OCI-M2 (cell line): ENCODE measurements at regions not wholly inside any gene's neighbourhood (a gene's known extent, or its start where the extent isn't known, plus 50 kb on each side); places are given as distances from the start of the nearest gene placed in this dataset.

ENCODE experiments used
- DNase-seq: peaks from one replicate; lab custom pipeline; 2025; ENCODE audit not compliant: unreplicated experiment; lab: John Stamatoyannopoulos, UW

DNA sequence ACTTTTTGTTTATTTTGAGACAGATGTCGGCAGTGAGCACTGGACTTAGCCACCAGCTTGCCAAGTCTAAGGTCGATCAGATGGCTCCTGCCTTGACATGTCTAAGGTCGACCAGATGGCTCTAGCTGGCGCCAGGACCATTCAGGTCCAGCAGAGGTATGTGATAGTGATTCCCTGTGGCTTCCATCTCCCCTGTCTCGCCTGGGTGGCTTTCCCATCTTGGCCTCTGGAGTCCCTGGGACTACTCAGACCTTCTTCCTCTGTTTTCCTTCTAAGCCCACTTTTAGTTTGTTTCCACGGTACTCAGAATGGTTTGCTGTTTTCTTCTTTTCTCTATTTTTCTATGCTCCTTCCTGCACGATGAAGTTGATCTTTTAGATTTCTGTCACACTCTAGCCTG, 1435.7 kb downstream of the UQCRFS1 start:
- no peak for DNase-seq

DNA sequence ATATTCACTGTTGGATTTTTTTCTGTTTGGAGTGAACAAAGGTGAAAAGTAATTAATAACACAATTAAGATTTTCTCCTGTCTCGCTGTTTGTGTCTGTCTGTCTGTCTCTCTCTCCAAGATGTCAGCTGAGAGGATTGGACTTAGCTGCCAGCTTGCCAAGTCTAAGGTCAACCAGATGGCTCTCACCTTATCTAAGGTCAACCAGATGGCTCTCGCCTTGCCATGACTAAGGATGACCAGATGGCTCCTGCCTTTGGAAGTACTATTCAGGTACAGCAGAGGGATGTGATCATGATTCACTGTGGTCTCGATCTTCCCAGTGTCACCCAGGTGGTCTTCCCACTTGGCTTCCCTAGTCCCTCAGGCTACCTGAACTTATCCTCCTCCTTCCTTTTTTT, 1436.4 kb downstream of the UQCRFS1 start:
- DNase-seq = no peak

DNA sequence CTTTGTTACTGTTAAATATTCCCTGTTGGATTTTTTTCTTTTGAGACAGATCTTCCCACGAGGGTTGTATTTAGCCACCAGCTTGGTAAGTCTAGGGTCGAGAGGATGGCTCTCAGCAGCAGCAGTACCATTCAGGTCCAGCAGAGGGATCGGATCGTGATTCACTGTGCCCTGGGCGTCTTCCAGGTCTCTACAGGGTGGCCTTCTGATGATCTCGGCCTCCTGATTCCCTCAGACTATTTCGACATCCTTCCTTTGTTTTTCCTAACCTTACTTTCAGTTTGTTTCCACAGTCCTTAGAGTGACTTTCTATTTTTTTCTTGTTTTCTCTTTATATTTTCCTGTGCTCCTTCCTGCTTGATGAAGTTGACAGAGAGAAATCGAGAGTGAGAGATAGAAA, 1436.9 kb downstream of the UQCRFS1 start:
- no peak for DNase-seq

DNA sequence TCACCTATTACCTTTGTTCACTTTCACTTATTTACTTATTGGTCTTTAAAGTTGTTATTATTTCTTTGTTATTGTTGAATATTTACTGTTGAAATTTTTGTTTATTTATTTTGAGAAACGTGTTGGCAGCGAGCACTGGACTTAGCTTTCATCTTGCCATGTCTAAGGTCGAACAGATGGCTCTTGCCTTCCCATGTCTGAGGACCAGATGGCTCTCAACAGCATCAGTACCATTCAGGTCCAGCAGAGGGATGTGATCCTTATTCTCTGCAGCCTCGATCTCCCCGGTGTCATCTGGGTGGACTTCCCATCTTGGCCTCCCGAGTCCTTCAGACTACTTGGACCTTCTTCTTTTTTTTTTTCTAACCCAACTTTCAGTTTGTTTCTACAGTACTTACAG, 1437.6 kb downstream of the UQCRFS1 start:
- DNase-seq = no peak

DNA sequence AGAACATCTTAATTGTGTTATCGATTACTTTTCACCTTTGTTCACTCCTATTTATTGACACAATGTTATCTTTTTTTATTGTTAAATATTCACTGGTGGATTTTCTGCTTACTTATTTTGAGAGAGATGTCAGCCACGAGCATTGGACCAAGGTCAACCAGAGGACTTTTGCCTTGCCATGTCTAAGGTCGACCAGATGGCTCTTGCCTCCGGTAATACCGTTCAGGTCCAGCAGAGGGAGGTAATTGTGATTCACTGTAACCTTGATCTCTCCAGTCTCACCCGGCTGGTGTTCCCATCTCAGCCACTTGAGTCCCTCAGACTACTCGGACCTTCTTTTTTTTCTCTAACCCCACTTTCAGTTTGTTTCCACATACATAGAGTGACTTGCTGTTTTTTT, 1438.1 kb downstream of the UQCRFS1 start:
- no peak for DNase-seq

DNA sequence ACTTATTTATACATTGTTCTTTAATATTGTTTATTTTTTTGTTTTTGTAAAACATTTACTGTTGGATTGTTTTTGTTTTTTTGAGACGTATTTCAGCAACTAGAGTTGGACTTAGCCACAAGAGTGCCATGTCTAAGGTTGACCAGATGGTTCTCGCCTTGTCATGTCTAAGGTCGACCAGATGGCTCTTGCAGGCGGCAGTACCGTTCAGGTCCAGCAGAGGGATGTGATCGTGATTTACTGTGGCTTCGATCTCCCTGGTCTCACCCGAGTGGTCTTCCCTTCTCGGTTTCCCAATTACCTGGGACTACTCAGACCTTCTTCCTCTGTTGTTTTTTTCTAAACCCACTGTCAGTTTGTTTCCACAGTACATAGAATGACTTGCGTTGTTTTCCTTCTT, 1438.6 kb downstream of the UQCRFS1 start:
- no peak for DNase-seq

DNA sequence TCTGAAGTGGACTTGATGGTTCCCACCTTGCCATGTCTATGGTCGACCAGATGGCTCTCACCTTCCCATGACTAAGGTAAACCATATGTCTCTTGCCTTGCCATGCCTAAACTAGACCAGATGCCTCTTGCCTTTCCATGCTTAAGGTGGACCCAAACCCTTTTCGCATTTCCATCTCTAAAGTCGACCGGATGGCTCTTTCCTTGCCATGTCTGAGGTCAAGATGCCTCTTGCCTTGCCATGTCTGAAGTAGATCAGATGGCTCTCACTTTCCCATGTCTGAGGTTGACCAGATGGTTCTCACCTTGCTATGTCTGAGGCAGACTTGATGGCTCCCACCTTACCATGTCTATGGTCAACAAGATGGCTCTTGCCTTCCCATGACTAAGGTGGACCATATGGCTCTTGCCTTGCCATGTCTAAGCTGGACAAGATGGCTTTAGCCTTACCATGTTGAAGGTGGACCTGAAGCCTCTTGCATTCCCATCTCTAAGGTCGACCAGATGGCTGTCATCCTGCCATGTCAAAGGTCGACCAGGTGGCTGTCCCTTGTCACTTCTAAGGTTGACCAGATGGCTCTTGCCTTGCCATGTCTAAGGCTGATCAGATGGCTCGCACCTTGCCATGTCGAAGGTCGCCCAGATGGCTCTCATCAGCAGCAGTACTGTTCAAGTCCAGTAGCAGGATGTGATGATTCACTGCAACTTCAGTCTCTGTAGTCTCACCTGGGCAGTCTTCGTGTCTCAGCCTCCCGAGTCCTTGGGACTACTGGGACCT, 1439.4 kb downstream of the UQCRFS1 start:
- DNase-seq = no peak

DNA sequence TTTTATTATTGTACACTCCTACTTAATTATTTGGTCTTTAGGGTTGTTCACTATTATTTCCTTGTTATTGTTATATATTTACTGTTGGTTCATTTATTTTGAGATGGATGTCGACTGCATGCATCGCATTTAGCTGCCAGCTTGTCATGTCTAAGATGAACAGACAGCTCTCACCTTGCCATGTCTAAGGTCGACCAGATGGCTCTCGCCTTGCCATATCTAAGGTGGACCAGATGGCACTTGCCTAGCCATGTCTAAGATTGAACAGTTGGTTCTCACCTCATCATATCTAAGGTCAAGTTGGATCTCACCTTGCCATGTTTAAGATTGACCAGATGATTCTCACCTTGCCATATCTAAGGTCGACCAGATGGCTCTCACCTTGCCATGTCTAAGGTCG, 1440.9 kb downstream of the UQCRFS1 start:
- no peak for DNase-seq

DNA sequence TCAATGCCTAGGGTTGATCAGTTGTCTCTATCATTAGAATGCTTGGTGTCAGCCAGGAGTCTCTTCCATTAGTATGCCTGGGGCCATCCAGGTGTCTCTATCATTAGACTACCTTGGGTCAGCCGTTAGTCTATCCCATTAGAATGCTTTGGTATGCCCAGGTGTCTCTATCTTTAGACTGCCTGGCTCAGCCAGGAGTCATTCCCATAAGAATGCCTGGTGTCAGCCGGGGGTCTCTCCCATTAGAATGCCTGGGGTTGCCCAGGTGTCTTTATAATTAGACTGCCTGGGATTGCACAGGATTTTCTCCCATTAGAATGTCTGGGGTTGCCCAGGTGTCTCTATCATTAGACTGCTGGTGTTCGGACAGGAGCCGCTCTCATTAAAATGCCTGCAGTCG, 1442.9 kb downstream of the UQCRFS1 start:
- no peak for DNase-seq

DNA sequence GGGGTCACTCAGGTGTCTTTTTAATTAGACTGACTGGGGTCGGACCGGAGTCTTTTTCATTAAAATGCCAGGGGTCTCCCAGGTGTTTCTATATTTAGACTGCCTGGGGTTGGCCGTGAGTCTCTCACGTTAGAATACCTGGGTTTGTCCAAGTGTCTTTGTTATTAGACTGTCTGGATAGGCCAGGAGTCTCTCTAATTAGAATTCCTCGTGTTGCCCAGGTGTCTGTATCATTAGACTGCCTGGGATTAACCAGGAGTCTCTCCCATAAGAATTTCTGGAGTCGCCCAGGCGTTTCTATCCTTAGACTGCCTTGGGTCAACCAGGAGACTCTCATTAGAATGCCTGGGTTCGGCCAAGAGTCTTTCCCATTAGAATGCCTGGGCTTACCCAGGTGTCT, 1445.7 kb downstream of the UQCRFS1 start:
- DNase-seq = no peak

DNA sequence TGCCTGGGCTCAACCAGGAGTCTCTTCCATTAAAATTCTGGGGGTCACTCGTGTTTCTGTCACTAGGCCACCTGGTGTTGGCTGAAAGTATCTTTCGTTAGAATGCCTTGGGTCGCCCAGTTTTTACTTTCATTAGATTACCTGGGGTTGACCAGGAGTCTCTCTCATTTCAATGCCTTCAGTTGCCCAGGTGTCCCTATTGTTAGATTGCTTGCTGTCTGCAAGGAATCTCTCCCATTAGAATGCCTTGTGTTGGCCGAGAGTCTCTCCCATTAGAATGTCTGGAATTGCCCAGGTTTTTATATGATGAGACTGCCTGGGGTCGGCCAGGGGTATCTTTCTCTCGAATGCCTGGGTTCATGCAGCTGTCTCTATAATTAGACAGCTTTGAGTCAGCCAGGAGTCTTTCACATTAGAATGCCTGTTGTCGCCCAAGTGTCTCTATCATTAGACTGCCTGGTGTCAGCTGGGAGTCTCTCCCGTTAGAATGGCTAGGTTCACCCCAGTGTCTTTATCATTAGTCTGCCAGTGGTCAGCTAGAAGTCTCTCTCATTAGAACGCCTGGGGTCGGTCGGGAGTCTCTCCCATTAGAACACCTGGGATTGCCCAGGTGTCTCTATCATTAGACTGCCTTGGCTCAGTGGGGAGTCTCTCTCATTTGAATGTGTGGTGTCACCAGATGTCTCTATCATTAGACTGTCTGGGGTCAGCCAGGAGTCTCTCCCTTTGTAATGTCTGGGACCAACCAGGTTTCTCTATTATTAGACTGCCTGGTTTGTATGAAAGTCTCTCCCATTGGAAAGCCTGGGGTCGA, 1446.8 kb downstream of the UQCRFS1 start:
- no peak for DNase-seq

DNA sequence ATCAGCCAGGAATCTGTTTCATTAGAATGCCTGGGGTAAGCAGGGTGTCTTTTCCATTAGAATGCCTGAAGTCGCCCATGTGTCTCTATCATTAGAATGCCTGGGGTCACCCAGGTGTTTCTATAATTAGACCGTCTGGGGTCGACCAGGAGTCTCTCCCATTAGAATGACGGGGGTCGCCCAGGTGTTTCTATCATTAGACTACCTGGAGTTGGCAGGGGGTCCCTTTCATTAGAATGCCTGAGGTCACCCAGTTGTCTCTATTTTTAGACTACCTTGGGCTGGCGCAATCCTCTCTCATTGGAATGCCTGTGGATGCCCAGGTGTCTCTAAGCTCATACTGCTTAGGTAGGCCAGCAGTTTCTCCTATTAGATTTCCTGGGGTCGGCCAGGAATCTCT, 1447.6 kb downstream of the UQCRFS1 start:
- DNase-seq = no peak

DNA sequence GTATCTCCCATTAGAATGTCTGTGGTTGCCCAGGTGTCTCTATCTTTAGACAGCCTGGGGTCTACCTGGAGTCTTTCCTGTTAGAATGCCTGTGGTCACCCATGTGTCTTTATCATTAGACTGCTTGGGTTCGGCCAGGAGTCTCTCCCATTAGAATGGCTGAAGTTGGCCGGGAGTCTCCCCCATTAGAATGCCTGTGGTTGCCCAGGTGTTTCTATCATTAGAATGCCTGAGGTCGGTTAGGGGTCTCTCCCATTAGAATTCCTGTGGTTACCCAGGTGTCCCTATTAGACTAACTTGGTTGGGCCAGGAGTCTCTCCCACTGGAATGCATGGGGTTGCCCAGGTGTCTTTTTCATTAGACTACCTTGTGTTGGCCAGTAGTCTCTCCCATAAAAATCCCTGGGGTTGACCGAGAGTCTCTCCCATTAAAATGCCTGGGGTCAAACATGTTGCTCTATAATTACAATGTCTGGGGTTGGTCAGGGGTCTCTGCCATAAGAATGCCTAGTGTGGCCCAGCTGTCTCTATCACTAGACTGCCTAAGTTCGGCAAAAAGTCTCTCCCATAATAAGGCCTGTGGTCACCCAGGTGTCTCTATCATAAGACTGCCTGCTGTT, 1448.7 kb downstream of the UQCRFS1 start:
- DNase-seq = no peak

DNA sequence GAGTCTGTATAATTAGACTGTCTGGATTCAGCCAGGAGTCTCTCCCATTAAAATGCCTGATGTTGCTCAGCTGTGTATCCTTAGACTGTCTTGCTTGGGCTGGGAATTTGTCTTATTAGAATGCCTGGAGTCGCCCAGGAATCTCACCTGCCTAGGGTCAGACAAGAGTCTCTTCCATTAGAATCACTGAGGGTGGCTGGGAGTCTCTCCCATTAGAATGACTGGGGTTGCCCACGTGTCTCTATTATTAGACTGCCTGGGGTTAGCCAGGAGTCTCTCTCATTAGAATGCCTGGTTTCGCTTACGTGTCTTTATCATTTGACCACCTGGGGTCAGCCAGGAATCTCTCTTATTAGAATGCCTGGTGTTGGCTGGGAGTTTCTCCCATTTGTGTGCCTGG, 1450.0 kb downstream of the UQCRFS1 start:
- no peak for DNase-seq

DNA sequence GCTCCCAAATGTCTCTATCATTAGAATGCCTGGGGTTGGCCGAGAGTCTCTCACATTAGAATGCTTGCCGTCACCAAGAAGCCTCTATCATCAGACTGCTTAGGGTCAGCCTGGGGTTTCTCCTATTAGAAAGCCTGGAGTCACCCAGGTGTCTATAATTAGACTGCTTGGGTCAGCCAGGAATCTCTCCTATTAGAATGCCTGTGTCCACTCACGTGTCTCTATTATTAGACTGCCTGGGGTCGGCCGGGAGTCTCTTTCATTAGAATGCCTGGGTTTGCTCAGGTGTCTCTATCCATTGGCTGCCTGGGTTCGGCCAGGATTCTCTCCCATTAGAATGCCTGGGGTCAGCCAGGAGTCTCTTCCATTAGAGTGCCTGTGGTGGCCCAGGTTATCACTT, 1453.1 kb downstream of the UQCRFS1 start:
- DNase-seq = no peak

DNA sequence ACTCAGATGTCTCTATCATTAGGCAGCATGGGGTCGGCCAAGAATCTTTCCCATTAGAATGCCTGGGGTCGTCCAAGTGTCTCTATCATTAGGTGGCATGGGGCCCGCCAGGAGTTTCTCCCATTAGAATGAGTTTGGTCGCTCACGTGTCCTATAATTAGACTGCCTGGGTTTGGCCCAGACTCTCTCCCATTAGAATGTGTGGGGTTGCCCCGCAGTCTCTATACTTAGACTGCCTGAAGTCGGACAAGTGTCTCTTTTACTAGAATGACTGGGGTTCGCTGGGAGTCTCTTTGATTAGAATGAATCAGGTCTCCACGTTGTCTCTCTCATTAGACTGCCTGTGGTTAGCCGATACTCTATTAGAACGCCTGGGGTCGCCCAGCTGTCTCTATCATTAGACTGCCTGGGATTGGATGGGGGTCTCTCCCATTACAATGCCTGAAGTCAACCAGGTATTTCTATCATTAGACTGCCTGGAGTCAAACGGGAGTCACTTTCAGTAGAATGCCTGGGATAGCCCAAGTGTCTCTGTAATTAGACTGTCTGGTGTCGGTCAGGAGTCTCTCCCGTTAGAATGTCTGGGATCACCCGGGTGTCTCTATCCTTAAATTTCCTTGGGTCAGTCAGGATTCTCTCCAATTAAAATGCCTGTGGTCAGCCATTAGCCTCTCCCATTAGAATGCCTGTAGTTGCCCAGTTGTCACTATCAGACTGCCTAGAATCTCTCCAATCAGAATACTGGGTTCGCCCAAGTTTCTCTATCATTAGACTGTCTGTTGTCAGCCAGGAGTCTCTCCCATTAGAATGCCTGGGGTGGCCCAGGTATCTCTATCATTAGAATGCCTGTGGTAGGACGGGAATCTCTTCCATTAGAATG, 1454.1 kb downstream of the UQCRFS1 start:
- no peak for DNase-seq

DNA sequence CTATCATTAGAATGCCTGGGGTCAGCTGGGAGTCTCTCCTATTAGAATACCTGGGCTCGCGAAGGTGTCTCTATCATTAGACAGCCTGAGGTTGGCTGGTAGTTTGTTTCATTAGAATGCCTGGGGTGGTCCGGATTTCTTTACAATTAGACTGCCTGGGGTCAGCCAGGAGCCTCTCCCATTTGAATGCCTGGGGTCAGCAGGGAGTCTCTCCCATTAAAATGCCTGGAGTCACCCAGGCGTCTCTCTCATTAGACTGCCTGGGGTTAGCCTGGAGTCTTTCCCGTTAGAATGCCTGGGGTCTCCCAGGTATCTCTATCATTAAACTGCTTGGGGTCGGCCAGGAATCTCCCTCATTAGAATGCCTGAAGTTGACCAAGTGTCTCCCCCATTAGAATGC, 1458.3 kb downstream of the UQCRFS1 start:
- no peak for DNase-seq

DNA sequence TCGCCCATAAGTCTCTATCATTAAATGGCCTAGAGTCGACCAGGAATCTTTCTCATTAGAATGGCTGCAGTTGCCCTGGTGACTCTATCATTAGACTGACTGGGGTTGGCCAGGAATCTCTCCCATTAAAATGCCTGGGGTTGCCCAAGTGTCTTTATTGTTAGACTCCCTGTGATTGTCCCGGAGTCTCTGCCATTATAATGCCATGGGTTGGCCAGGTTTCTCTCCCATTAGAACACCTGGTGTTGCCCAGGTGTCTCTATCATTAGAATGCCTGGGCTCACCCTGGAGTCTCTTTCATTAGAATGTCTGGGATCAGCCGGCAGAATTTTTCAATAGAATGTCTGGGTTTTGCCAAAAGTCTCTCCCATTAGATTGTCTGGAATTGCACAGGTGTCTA, 1459.3 kb downstream of the UQCRFS1 start:
- DNase-seq = no peak

DNA sequence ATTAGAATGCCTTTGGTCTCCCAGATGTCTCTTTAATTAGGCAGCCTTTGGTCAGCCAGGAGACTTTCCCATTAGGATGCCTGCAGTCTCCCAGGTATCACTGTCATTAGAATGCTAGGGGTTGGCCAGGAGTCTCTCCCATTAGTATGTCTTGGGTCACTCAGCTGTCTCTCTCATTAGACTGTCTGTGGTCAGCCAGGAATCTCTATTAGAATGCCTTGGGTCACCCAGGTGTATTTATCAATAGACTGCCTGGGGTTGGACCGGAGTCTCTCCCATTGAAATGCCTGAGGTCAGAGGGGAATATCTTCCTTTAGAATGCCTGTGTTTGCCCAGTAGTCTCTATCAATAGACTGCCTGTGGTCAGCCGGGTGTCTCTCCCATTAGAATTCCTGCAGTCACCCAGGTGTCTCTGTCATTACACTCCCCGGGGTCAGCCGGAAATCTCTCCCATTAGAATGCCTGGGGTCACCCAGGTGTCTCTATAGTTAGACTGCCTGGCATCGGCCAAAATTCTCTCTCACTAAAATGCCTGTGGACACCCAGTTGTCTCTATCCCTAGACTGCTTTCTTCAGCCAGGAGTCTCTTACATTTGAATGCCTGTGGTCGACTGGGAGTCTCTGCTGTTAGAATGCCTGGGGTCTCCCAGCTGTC, 1460.3 kb downstream of the UQCRFS1 start:
- no peak for DNase-seq

DNA sequence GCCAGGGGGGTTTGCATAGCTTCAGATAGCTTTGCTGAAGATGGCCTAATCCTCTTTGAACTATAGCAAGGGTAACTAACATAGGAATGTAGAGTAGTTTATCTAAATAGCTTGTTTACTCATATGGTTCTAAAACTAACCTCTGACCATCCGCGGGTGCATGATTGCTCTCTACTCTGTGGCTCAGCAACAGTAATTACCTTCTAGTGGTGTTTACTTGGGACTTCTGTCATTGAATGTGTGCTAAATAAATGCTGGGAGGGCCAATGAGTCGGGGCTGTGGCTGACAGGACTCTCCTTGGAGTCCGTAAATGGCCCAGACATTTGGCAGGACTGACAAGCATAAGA, 1461.9 kb downstream of the UQCRFS1 start:
- DNase-seq = no peak
